WTC11 (cell line): ENCODE measurements at regions not wholly inside any gene's neighbourhood (a gene's known extent, or its start where the extent isn't known, plus 50 kb on each side); places are given as distances from the start of the nearest gene placed in this dataset.

ENCODE experiments used
- ATAC-seq: fragments of 200-7000 bp; cut with Tn5 transposase; 2 replicates; pipeline ENCODE4 v1.10.0; 2021; ENCODE audit warnings: mild to moderate bottlenecking, moderate library complexity
- CTCF ChIA-PET: fragments of 300-600 bp; sonication (Branson Sonifier 250); formaldehyde crosslinking; loops from one replicate; lab custom pipeline; 2021; ENCODE audit warnings: antibody characterized with exemption; lab: Charles Lee
- POLR2A ChIA-PET: fragments of 350-600 bp; sonication (Branson Sonifier 250); formaldehyde crosslinking; loops from one replicate; lab custom pipeline; 2021; ENCODE audit warnings: antibody characterized with exemption; lab: Charles Lee
- DNase-seq: peaks from one replicate; pipeline ENCODE4 v3.0.0; 2021; ENCODE audit warnings: low spot score
- H3K27ac Mint-ChIP-seq: 2 replicates; pipeline ENCODE4 v1.8.0; 2021; ENCODE audit warnings: mixed read lengths
- H3K27me3 Mint-ChIP-seq: 2 replicates; pipeline ENCODE4 v1.8.0; 2021; ENCODE audit warnings: low read depth, mild to moderate bottlenecking, moderate library complexity, mixed read lengths
- H3K36me3 Mint-ChIP-seq: 2 replicates; pipeline ENCODE4 v1.8.0; 2021; ENCODE audit warnings: mixed read lengths
- H3K4me1 Mint-ChIP-seq: 2 replicates; pipeline ENCODE4 v1.8.0; 2022; ENCODE audit warnings: mixed read lengths
- H3K4me3 Mint-ChIP-seq: 2 replicates; pipeline ENCODE4 v1.8.0; 2021; ENCODE audit warnings: mild to moderate bottlenecking, moderate library complexity, mixed read lengths
- H3K9me3 Mint-ChIP-seq: 2 replicates; pipeline ENCODE4 v1.8.0; 2021; ENCODE audit warnings: mixed read lengths
- AR ChIP-seq: fragments of 250-450 bp; sonication (Bioruptor Pico); IDR thresholded peaks from 2 replicates; pipeline ENCODE4 v1.9.0; 2021; ENCODE audit warnings: mild to moderate bottlenecking
- ATF2 ChIP-seq: sonication (generic); formaldehyde crosslinking; IDR thresholded peaks from 2 replicates; pipeline ENCODE4 v1.8.1; 2022; ENCODE audit warnings: low read depth, missing genetic modification reagents, borderline replicate concordance
- CBFB ChIP-seq: sonication (generic); formaldehyde crosslinking; IDR thresholded peaks from 2 replicates; pipeline ENCODE4 v1.8.1; 2022; ENCODE audit warnings: mild to moderate bottlenecking, low read depth, missing genetic modification reagents
- E2F5 ChIP-seq: sonication (generic); formaldehyde crosslinking; IDR thresholded peaks from 2 replicates; pipeline ENCODE4 v1.8.1; 2022; ENCODE audit warnings: mild to moderate bottlenecking, moderate library complexity, missing genetic modification reagents
- ELF4 ChIP-seq: sonication (generic); formaldehyde crosslinking; IDR thresholded peaks from 2 replicates; pipeline ENCODE4 v1.8.1; 2022; ENCODE audit warnings: low read depth, mild to moderate bottlenecking, moderate library complexity, missing genetic modification reagents
- HMGXB4 ChIP-seq: sonication (generic); formaldehyde crosslinking; IDR thresholded peaks from 2 replicates; pipeline ENCODE4 v1.8.1; 2023; ENCODE audit warnings: mild to moderate bottlenecking, moderate library complexity, missing genetic modification reagents
- MXD4 ChIP-seq: fragments of 250-450 bp; sonication (Bioruptor Pico); IDR thresholded peaks from 2 replicates; pipeline ENCODE4 v1.8.0; 2021; ENCODE audit warnings: mild to moderate bottlenecking, moderate library complexity, borderline replicate concordance
- NFATC4 ChIP-seq: fragments of 250-450 bp; sonication (Bioruptor Pico); IDR thresholded peaks from 2 replicates; pipeline ENCODE4 v1.9.0; 2021; ENCODE audit warnings: mild to moderate bottlenecking
- NFE2L1 ChIP-seq: sonication (generic); formaldehyde crosslinking; IDR thresholded peaks from 2 replicates; pipeline ENCODE4 v1.8.1; 2023; ENCODE audit warnings: missing genetic modification reagents
- NFYB ChIP-seq: sonication (generic); formaldehyde crosslinking; conservative IDR thresholded peaks from 2 replicates; pipeline ENCODE4 v1.8.0; 2022; ENCODE audit warnings: low read depth, missing genetic modification reagents
- SMAD3 ChIP-seq: sonication (generic); formaldehyde crosslinking; IDR thresholded peaks from 2 replicates; pipeline ENCODE4 v1.8.0; 2022; ENCODE audit warnings: missing genetic modification reagents, mild to moderate bottlenecking, borderline replicate concordance
- SOX15 ChIP-seq: fragments of 250-450 bp; sonication (Bioruptor Pico); IDR thresholded peaks from 2 replicates; pipeline ENCODE4 v1.9.0; 2021; ENCODE audit warnings: mild to moderate bottlenecking
- TP53 ChIP-seq: sonication (generic); formaldehyde crosslinking; IDR thresholded peaks from 2 replicates; pipeline ENCODE4 v1.8.1; 2023; ENCODE audit warnings: mild to moderate bottlenecking, missing genetic modification reagents
- ZNF121 ChIP-seq: sonication (generic); formaldehyde crosslinking; IDR thresholded peaks from 2 replicates; pipeline ENCODE4 v1.8.0; 2023; ENCODE audit warnings: missing genetic modification reagents
- ZNF671 ChIP-seq: fragments of 250-450 bp; sonication (Bioruptor Pico); IDR thresholded peaks from 2 replicates; pipeline ENCODE4 v1.8.0; 2021; ENCODE audit warnings: mild to moderate bottlenecking
- ZSCAN18 ChIP-seq: fragments of 250-450 bp; sonication (Bioruptor Pico); IDR thresholded peaks from 2 replicates; pipeline ENCODE4 v2.1.2; 2022; ENCODE audit warnings: mild to moderate bottlenecking, moderate library complexity

- no peak for DNase-seq
- CTCF ChIA-PET = no interaction called here
- POLR2A ChIA-PET = no interaction called here
- H3K27me3 Mint-ChIP-seq = no peaks in the 10 kb centered on the region; the same call in 1 of the 2 replicates
- TF ChIP-seq SMAD3 (CRISPR knock-in tag) (no peak), AR (no peak), NFE2L1 (CRISPR knock-in tag) (no peak)
- TF ChIP-seq, all 79 proteins: peak for 0
- H3K4me3 Mint-ChIP-seq = no peak overlapping the region
- H3K4me1 Mint-ChIP-seq = no peaks in the 10 kb centered on the region
- peaks cover 13% of the 10 kb centered on the region for H3K36me3 Mint-ChIP-seq
- no peak for ATAC-seq
- H3K27ac Mint-ChIP-seq = no peak overlapping the region
- peaks cover 25% of the 10 kb centered on the region for H3K9me3 Mint-ChIP-seq
Observed at GRCh38 chr11:97948793-97949192, 1072.0 kb upstream of the CNTN5 start.

- Mint-ChIP-seq H3K4me1 (no peaks in the 10 kb centered on the region), H3K9me3 (peaks cover 8% of the 10 kb centered on the region), H3K27me3 (no peaks in the 10 kb centered on the region), H3K36me3 (peaks cover 4% of the 10 kb centered on the region; the same call in 1 of the 2 replicates), H3K27ac (no peak overlapping the region), H3K4me3 (no peak overlapping the region)
- ChIA-PET POLR2A (no interaction called here), CTCF (no interaction called here)
- ATAC-seq (no peak), DNase-seq (no peak)
- TF ChIP-seq TP53 (CRISPR knock-in tag) = no peak
- TF ChIP-seq NFYB (CRISPR knock-in tag) = no peak
- TF ChIP-seq ELF4 (CRISPR knock-in tag) = no peak
Observed at GRCh38 chr11:97955595-97955994, 1065.2 kb upstream of the CNTN5 start.

- CTCF ChIA-PET = no interaction called here
- POLR2A ChIA-PET = no interaction called here
- TF ChIP-seq ZNF671 = no peak
- TF ChIP-seq E2F5 (CRISPR knock-in tag) = no peak
- no peak for TF ChIP-seq MXD4 (CRISPR knock-in tag)
- no peak for TF ChIP-seq NFATC4 (CRISPR knock-in tag)
- no peak for TF ChIP-seq ZNF121
- no peak for TF ChIP-seq CBFB
- no peak for TF ChIP-seq ATF2 (CRISPR knock-in tag)
- no peak for TF ChIP-seq HMGXB4 (CRISPR knock-in tag)
- TF ChIP-seq ZSCAN18 (CRISPR knock-in tag) = no peak
- no peak for TF ChIP-seq SOX15 (CRISPR knock-in tag)
Observed at GRCh38 chr11:97956904-97957303, 1063.8 kb upstream of the CNTN5 start.

More at GRCh38 chr11:97956904-97957303, 1063.8 kb upstream of the CNTN5 start:
- H3K27me3 Mint-ChIP-seq = no peaks in the 10 kb centered on the region
- DNase-seq (no peak), ATAC-seq (no peak)
- no peaks in the 10 kb centered on the region for H3K4me1 Mint-ChIP-seq
- H3K27ac Mint-ChIP-seq = no peak overlapping the region
- H3K4me3 Mint-ChIP-seq = no peak overlapping the region
- H3K36me3 Mint-ChIP-seq = no peaks in the 10 kb centered on the region
- H3K9me3 Mint-ChIP-seq = no peaks in the 10 kb centered on the region
